ENCODE measurements at regions not wholly inside any gene's neighbourhood (a gene's known extent, or its start where the extent isn't known, plus 50 kb on each side); places are given as distances from the start of the nearest gene placed in this dataset.

DNA sequence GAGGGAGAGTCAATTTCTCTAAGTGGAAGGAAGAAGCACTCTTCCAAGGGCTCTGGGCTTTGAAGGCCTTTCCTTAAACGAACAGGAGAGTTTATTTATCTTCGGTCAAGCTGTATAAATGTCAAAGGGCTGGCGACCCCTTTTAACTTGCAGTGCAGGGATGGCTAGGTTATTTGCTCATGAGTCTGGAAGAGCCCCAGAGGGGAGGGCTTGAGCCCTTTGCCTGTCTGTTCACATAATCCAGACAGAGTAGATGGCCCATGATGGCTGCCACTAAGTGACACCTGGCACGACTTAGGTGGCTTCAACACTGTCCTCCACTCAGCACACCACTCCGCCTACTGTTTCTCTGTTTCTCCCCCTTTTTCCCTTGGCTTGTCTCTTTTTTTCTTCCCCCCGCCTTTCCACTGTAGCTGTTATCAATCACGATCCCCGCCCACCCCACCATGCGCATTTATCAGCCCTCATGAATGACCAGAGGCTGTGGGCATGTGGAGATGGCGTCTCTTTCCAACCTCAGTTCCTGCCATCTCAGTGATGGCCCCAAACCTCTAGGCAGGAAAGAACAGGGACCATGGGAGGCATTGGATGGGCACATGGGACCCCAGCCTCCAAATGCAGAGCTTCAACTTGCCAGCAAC is 408.7 kb upstream of the TNRC6C start:
- H3K27me3 ChIP-seq (ENCODE audit: control insufficient read depth, insufficient read depth, low read length) = peaks cover 5% of the 10 kb centered on the region
- no peaks in the 10 kb centered on the region for H3K36me3 ChIP-seq (ENCODE audit: control insufficient read depth, insufficient read depth, low read length)
- no peak for DNase-seq (ENCODE audit: low read depth)
- TF ChIP-seq, protein P1, sequence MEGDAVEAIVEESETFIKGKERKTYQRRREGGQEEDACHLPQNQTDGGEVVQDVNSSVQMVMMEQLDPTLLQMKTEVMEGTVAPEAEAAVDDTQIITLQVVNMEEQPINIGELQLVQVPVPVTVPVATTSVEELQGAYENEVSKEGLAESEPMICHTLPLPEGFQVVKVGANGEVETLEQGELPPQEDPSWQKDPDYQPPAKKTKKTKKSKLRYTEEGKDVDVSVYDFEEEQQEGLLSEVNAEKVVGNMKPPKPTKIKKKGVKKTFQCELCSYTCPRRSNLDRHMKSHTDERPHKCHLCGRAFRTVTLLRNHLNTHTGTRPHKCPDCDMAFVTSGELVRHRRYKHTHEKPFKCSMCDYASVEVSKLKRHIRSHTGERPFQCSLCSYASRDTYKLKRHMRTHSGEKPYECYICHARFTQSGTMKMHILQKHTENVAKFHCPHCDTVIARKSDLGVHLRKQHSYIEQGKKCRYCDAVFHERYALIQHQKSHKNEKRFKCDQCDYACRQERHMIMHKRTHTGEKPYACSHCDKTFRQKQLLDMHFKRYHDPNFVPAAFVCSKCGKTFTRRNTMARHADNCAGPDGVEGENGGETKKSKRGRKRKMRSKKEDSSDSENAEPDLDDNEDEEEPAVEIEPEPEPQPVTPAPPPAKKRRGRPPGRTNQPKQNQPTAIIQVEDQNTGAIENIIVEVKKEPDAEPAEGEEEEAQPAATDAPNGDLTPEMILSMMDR (IDR thresholded peaks at IDR 0.05; ENCODE audit: insufficient read depth, low read length, poor library complexity, severe bottlenecking) = no peak
- H3K4me3 ChIP-seq (ENCODE audit: low read depth, low read length) = no peak overlapping the region

DNA sequence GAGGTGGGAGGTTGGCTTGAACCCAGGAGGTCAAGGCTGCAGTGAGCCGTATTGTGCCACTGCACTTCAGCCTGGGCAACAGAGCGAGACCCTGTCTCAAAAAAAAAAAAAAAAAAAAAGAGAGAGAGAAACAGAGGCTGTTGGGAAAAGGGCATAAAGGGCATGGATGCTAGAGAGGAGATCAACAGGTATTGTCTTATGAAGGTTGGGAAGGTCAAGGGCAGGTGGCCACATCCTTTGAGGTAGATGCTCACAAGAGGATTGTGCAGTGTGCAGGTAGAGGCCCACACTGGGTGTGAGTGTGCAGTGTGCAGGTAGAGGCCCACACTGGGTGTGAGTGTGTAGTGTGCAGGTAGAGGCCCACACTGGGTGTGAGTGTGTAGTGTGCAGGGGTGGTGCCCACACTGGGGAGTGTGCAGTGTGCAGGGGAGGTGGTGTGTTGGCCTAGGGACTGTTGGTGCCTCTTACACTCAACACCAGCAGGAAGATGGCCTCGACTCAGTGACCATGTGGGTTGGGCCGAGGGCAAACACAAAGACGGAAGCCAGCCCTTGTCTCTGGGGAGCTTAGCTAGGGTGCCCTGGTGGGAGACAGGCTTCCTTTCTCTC is 404.9 kb upstream of the TNRC6C start:
- H3K27me3 ChIP-seq (ENCODE audit: control insufficient read depth, insufficient read depth, low read length) = peaks cover 29% of the 10 kb centered on the region
- TF ChIP-seq, protein P1 (IDR thresholded peaks at IDR 0.05; ENCODE audit: insufficient read depth, low read length, poor library complexity, severe bottlenecking) = no peak
- no peak overlapping the region for H3K4me3 ChIP-seq (ENCODE audit: low read depth, low read length)
- H3K36me3 ChIP-seq (ENCODE audit: control insufficient read depth, insufficient read depth, low read length) = no peaks in the 10 kb centered on the region
- no peak for DNase-seq (ENCODE audit: low read depth)

DNA sequence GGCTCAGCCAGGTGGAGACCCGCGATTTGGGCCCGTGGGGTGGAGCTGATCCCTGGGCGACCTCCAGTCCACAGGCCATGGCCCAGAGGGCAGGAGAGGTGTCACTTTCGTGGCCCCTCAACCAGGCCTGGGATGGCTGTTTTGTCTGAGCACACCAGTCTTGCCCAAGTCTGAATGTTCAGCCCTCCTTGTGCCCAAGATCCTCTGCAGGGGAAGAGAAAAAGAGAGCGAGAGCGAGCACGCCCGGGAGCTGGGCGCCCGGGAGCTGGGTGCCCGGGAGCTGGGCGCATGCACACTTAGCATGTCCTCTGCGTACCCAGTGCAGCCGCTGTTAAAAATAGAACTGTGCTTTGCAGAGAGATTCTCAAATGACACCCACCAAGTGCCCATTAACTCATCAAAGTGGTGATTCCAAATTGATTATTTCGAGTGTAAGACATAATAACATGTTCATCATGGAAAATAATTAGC is 403.3 kb upstream of the TNRC6C start:
- TF ChIP-seq, protein P1 (IDR thresholded peaks at IDR 0.05; ENCODE audit: insufficient read depth, low read length, poor library complexity, severe bottlenecking) = no peak
- no peak for DNase-seq (ENCODE audit: low read depth)
- Histone ChIP-seq H3K4me3 (ENCODE audit: low read depth, low read length) (no peak overlapping the region), H3K27me3 (ENCODE audit: control insufficient read depth, insufficient read depth, low read length) (peaks cover 29% of the 10 kb centered on the region), H3K36me3 (ENCODE audit: control insufficient read depth, insufficient read depth, low read length) (no peaks in the 10 kb centered on the region)

DNA sequence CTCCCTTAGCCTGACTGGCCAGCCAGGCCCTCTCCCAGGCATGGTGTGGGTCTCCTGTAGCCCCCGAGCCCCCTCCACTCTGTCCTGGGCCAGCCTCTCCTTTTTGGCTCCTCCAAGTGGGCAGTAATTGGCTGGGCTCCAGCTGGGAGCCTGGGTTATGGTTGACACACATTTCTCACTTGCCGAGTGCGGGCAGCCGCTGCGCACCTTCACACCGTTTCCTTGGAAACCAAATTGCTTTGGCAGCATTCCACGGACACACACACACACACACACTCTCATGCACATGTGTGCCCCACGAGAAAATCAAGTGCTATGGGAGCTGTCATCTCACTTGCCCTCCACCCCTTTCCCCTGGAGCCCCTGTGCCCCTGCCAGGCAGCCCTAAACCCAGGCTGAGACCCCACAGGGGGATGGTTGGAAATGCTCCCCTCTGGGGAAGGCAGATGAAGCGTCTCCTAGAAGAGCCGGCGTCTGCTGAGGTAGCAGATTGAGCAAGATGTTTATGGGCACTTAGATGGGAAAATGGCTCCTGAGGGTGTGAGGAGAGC is 402.7 kb upstream of the TNRC6C start:
- TF ChIP-seq, protein P1 (IDR thresholded peaks at IDR 0.05; ENCODE audit: insufficient read depth, low read length, poor library complexity, severe bottlenecking) = no peak
- H3K36me3 ChIP-seq (ENCODE audit: control insufficient read depth, insufficient read depth, low read length) = no peaks in the 10 kb centered on the region
- H3K27me3 ChIP-seq (ENCODE audit: control insufficient read depth, insufficient read depth, low read length) = peaks cover 29% of the 10 kb centered on the region
- no peak overlapping the region for H3K4me3 ChIP-seq (ENCODE audit: low read depth, low read length)
- peak; percentile 10 for DNase-seq (ENCODE audit: low read depth)

DNA sequence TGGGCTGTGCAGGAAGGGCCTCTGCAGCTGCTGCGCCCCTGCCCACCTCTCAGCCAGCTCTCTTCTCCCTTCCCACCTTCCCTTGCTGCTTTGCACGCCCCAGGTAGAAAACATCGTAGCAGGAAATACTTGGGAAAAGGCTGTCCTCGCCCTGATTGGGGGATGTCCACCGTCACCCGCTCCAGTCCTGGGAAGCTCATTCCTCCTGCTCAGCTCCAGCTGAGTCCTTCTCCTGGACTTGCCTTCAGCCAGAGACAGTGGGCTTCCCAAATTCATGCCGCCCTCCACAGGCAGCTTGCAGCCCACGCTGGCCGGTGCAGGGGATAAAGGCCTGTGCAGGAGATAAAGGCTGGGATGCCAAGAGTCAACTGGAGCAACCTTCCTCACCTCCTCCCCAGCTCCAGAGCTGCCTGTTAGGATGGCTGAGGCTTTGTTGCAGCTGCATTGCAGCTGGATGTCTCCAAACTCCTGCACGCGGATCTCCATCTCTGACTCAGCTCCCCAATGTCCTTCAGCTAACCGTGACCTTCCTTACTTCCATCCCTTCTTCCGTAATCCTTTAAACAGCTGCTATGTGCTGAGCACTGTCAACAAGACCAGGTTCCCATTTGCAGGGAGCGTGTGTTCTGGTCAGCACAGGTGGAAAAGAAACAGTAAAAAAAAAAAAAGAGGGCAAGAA is 402.0 kb upstream of the TNRC6C start:
- TF ChIP-seq, protein P1 (IDR thresholded peaks at IDR 0.05; ENCODE audit: insufficient read depth, low read length, poor library complexity, severe bottlenecking) = no peak
- DNase-seq (ENCODE audit: low read depth) = no peak
- Histone ChIP-seq H3K36me3 (ENCODE audit: control insufficient read depth, insufficient read depth, low read length) (no peaks in the 10 kb centered on the region), H3K4me3 (ENCODE audit: low read depth, low read length) (no peak overlapping the region), H3K27me3 (ENCODE audit: control insufficient read depth, insufficient read depth, low read length) (peaks cover 29% of the 10 kb centered on the region)
